Ammon's horn (tissue), 1 donor: ENCODE measurements at regions not wholly inside any gene's neighbourhood (a gene's known extent, or its start where the extent isn't known, plus 50 kb on each side); places are given as distances from the start of the nearest gene placed in this dataset.

Experiments
- DNase-seq: peaks from one replicate; pipeline ENCODE4 v3.0.0-alpha.2; 2016; ENCODE audit warnings: low spot score

DNA sequence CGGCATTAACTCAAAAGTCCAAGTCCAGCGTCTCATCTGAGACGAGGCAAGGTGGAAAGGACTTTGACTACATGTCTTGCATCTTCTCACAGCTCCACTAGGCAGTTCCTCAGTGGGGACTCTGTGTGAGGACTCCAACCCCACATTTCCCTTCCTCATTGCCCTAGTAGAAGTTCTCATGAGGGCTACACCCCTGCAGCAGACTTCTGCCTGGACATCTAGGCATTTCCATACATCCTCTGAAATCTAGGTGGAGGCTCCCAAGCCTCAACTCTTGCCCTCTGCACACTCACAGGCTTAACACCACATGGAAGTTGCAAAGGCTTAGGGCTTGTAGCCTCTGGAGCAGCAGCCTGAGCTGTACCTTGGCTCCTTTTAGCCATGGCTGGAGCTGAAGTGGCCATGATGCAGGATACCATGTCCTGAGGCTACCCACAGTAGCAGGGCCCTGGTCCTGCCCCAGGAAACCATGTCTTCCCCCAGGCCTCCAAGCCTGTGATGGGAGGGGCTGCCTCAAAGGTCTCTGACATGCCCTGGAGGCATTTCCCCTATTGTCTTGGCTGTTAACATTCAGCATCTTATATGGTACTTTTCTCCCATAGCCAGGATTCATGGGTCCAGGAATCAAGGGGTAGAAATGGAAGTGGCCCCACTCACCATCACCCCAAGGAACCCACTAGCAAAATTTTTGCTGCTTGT, 194.6 kb upstream of the KCNG1 start:
- no peak for DNase-seq

DNA sequence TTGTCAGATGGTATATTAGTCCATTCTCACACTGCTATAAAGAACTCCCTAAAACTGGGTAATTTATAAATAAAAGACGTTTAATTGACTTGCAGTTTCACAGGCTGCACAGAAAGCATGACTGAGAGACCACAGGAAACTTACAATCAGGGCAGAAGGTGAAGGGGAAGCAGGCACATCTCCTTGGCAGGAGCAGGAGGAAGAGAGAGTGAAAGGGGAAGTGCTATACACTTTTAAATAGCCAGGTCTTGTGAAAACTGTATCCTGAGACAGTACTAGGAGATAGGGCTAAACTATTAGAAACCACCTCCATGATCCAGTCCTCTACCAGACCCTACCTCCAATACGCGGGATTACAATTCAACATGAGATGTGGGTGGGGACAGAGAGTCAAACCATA, 193.9 kb upstream of the KCNG1 start:
- DNase-seq, result no peak

DNA sequence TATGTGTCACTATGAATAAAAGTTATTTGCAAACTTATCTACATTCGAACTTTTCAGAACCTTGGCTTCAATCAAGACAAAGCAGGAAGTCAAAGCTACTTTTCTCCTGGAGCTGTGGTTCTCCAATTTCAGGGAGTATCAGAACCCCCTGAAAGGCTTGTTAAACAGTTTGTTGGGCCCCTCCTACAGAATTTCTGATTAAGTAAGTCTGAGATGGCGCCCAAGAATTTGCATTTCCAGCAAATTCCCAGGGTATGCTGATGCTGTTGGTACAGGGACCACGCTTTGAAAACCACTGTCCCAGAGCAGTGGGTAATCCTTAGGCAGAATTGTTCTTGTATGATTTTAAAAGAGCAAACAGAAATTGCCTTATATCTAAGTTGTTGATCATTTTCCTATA, 189.9 kb upstream of the KCNG1 start:
- no peak for DNase-seq

DNA sequence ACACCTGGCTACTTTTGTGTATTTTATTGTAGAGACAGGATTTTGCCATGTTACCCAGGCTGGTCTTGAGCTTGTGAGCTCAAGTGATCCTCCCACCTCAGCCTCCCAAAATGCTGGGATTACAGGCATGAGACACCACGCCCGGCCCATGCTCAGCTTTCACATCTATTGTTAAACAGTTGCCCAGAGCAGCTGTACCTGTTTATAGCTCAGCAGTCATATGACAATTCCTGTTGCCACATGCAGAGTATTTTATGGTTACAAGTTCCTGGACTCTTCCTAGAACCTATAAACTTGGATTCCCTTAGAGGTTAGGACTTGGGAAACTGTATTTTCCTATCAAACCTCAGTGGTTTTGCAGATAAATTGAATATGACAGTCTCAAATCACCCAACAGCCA, 188.3 kb upstream of the KCNG1 start:
- DNase-seq, result no peak

DNA sequence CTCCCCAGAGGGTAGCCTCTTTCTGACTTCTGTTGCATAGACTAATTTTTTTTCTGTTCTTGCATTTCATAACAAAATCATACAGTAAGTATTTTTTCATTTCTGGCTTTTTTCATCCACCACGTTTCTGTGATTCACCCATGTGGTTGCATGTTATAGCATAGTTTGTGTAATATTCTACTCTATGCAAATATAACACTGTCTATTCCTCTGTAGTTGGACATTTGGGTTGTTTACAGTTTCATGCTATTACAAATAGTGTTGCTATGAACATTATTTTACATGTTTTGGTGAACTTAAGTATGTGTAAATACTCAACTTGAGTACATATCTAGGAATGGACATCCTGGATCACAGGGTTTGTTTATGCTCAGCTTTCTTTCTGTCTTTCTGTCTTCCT, 187.2 kb upstream of the KCNG1 start:
- no peak for DNase-seq

DNA sequence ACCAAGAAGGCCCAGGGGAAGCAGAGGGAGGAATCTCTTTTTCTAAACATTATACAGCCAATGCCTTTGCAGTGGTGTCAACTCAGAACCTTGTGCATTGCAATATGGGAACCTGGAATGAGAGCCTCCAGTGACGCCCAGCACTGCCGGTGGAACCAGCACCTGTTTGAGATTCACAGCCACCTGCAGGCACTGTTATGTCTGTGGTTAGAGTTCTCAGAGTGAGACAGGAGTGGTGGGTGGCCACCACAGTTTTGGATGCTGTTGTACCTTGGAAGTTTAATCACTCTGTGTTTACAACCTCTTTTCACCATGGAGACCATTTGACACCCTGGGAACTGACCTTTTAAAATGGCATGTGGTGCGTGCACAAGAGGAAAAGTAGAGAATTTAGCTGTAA, 185.3 kb upstream of the KCNG1 start:
- DNase-seq, result no peak

DNA sequence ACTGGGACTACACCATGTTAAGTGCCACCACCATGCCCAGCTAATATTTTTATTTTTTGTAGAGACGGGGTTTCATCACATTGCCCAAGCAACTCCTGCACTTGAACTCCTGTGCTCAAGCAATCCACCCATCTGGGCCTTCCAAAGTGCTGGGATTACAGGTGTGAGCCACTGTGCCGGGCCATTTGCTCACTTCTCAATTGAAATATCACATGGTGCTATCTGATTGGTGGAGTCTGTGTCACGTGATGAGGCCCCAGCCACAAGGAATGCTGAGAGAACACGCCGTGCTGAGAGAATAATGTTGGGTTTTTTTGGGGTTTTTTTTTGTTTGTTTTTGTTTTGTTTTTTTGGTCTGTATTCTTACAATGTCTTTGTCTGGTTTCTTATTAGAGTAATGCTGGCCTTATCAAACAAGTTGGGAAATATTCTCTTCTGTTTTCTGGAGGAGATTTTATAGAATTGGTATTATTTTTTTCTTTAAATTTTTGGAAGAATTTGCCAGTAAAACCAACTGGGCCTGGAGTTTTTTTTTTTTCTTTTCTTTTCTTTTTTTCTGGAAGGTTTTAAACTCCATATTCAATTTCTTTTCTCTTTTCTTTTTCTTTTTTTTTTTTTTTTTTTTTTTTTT, 183.2 kb upstream of the KCNG1 start:
- no peak for DNase-seq

DNA sequence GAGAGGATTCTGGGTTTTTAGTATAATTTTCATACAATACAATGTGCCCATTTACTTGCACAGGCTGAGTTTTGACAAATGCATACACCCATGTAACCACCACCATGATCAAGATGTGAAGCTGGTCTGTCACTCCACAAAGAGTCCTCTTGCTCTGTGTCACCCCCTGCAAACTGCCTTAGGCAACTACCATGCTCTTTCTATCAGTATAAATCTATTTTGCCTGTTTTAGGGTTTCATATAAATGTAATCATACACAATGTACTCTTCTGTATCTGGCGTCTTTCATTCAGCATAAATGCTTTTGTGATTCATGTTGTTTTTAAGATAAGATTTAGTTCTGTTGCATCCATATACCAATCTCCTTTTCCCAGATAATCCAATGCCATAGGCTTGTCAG, 181.9 kb upstream of the KCNG1 start:
- no peak for DNase-seq

DNA sequence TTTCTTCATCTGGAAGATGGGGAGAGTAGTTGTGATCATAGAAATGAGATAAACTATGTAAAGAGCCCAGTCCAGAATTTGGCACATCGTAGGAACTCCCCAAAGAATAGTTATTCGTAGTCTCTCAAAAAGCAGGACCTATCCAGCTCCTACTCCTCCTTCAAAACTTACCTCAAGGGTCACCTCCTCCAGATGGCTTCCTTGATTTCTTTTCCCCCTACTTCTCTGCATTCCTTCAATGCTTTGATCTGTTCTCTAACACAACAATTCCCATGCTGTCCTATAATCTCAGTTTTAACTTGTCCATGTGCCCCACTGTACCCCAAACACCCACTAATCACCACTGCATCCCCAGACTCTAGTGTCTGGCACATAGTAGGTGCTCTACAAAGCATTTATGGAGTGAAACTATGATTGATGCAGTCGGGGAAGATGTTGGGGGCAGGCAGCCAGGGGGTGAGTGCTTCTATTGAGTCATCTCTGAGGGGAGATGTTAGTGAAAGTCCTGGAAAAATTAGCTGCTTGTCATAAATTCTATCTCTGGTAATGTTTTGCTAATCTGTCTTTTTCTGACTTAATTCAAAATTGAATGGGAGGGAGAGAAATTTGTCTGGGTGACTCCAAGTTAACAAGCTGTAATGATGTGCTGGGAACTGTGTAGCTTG, 181.3 kb upstream of the KCNG1 start:
- DNase-seq, result no peak

DNA sequence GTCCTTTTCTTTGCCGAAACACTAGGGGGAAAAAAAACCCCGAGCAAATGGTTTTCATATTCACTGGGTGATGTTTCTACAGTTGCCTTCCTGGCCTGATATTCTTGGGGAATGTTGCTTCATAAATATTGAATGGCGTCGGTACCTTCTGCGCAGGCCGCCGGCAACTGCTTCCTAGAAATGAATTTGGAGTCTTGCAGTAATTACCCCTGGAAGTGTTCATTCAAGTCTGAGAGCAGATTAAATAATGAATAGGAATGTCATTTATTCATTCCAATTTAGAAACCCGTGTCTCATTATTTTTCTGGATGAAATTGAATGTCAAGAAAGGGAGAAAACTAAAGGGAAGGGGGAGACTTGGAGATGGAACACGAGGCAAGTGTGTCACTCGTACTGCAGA, 179.4 kb upstream of the KCNG1 start:
- DNase-seq, result no peak

DNA sequence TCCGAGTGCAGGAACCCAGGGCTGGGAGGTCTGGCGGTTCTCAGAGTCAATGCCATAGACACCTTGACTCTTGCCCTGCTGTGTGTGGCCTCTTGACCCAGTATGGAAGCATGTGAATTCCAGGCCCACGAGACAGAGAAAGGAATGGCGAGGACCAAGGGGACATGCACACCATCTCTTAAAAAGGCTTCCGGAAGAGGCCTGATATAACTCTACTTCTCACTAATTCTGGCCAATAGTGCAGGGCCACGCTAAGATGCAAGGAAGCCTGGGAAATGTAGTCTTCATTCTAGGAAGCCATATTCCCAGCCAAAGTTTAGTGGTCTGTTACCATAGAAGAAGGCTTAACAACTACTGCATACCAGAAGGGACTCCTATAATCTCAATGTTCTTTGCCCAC, 177.0 kb upstream of the KCNG1 start:
- no peak for DNase-seq

DNA sequence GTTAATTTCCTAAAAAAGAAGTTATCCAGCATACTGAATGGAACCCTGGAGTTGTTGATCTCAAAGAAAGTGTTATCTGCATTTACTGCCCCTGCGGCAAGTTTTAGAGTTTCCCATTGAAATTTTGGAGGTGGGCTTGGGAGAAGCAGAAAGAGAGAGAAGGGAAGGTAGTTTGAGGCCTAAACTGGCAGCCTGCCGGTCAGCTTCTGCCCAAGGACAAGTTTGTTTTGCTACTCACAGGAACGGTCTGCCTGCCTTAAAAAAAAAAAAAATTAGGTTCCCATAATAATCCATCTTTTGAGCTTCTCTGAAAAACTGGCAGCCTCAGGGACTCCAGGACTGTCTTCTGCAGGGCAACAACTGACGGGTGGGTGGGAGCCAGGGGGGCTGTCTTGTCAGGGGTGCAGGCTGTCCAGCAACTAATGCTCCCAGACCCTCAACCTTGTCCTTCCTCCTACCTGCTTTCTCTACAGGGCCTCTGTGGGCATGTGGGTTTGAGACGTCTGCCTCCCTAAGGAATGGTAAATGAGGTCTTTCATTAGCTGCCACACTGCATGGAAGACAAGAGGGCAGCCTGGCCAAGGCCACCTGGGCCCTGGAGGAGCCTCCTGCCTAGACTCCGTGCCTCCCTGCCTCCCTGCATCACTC, 176.1 kb upstream of the KCNG1 start:
- no peak for DNase-seq

DNA sequence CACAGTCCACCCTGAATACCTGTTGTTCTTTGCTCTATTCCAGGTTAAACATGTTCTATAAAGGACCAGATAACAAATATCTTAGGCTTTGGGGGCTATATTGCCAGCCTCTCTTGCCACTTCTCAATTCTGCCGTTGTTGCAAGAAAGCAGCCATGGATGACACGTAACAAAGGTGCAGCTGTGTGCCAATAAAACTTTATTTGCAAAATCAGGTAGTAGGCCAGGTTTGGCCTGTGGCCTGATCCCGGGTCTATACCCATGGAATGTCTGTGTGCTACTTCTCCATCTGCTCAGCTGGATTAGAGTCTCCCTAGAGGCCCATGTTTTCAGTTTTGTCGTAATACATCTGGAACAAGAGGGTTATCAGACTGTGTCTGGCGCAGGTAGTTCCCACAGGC, 175.3 kb upstream of the KCNG1 start:
- no peak for DNase-seq

DNA sequence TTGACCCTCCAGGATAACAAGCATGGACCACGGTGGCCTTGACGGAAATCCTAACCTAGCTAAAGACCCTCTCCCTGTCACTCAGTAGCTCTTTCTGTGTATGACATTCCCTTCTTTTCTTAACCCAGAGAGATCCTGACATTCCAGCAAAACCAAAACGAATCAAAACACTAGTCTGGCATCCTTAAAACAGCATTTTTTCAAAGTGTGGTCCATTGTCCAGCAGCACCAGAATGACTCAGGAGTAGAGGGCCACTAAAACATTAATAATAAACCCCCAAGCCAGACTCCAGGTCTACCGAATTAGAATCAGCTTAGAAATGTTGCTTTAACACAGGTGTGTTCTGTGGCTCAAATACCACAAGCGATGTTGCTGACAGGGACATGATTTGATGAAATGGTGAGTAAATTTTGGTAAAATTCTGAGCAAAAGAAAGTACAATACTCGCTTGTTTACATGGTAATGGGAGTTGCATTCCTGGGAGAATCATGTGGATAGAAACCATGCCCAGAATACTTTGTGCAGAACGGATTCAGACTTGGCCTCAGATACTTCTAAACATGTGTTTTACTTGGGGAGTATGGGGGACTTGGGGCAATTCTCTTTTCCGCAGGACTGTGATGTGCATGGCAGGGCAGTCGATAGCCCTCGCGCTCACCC, 174.2 kb upstream of the KCNG1 start:
- no peak for DNase-seq

DNA sequence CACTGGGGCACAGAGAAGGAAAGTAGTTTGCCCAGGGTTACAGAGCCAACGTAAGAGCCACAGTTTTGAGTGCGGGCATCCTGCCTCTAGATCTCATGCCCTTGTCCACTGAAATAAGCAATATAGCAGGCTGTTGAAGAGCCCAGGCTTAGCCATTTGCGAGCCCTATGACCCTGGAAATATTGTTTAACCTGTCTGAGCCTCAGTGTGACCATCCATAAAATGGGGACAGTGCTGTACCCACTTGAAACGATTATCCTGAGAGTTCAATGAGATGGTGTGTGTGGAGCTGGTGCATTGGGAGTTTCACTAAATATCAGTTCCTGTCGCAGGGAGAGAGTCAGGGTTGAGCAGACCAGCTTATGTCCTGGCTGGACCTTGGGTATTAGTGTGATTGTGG, 173.1 kb upstream of the KCNG1 start:
- no peak for DNase-seq

DNA sequence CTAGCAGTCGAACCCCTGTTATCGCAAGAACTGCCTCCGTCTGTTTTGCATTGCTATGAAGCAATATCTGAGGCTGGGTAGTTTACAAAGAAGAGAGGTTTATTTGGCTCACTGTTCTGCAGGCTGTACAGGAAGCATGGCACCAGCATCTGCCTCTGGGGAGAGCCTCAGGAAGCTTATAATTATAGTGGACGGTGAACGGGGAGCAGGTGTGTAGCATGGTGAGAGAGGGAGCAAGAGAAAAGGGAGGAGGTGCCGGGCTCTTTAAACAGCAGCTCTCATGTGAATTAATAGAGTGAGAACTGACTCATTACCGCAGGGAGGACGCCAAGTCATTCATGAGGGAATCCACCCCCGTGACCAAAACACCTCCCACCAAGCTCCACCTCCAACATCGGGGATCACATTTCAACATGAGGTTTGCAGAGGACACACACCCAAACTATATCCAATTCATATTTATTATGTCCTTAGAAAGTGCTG, 172.6 kb upstream of the KCNG1 start:
- no peak for DNase-seq

DNA sequence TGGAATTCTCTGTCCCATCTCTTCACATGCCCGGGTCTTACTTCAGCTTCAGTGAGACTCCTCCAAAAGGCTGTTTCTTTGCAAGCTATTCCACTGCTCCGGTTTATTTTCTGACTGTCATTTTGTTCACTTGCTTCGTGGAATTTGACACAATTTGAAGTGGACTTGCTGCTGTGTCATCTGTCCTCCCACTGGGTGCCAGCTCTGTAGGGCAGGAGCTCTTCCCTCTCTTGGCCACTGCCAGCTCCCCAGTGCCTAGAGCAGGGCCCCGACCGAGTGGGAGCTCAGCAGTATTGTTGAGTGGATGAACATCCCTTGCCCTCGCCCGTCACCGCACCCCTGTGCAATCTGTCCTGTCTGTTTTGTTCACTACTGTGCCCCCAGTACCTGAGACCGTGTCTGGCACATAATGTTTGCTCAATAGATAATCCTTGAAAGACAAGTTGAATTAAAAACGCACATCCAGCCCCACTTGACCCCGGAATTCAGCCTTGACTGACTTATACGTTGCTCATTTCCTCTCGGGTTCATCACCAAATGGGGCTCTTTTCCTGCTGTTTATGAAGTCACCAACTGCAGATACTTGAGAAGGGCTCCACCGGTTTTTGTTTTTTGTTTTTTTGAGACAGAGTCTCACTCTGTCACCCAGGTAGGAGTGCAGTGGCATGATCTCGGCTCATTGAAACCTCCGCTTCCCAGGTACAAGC, 170.3 kb upstream of the KCNG1 start:
- no peak for DNase-seq

DNA sequence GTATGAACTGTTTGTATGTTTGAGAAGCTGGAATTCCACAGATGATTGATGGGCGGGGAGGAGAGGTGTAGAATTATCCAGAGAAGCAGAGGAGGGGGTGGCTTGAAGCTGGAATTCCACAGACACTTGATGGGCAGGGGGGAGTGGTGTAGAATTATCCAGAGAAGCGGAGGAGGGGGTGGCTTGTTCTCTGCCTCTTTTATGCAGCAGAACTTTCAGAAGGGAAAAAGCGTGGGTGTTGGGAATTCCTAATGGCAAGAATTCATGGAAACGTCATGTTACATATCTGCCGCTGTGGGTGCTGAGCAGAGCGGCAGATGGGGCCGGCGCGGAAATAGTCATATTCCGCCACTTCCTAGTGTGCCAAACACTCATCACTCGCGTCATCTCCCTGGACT, 167.9 kb upstream of the KCNG1 start:
- no peak for DNase-seq

DNA sequence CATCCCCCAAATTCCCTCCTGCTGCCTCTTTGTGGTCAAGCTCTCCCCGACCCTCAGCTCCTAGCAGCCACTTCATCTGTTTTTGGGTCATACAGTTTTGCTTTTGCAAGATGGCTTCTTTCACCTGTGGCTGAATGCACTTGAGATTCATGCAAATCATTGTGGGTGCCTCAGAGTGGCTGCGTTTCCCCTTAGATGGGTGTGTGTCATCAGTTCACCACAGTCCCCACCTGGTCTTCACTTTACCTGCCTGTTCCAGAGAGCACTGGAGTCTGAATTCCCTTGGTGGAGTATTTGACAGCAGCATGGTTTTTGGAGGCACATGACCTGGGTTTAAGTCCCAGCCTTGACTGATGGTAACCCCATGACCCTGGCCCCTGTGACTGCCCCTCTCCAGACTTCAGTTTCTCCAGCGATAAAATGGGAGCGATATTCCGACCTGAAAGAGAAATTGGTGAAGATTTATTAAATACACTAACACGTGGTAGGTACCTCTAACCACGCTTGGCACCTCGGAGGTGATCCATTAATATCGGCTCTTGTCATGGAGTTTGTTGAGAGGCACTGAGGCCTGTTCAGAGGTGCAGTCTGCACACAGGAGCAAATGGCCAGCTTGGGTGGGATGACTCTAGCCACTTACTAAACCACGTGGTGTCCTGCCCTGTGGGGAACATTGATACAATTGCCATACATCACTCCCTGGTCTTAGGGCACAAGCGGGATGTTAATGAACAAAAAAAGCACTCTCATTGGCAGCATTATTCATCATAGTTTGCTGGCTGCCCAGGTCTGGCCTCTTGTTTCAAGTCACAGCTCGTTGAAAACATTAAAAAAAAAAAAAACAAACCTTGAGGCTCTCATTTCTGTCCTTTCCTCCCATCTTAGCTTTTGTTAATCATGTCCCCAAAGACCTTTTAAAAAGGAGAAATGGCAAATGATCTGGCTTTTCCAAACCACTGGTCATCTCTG, 167.2 kb upstream of the KCNG1 start:
- no peak for DNase-seq

DNA sequence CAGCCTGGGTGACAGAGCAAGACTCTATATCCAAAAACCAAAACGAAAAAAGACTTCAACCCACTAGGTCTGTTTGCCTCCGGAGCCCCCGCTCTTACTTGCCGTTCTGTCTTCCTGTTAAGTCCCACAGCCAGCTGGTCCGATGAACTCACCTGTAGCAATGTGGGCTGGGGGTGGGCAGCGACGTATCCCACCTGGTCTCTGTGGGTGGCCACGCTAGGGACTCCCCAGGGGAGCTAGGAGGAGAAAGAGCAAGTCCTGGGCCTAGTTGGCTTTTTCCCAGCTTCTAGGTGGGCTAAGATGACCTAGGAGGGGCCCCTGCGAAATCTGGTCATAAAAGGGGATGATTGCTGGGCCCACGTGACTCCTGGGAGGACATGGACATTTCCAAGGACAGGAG, 166.0 kb upstream of the KCNG1 start:
- no peak for DNase-seq

DNA sequence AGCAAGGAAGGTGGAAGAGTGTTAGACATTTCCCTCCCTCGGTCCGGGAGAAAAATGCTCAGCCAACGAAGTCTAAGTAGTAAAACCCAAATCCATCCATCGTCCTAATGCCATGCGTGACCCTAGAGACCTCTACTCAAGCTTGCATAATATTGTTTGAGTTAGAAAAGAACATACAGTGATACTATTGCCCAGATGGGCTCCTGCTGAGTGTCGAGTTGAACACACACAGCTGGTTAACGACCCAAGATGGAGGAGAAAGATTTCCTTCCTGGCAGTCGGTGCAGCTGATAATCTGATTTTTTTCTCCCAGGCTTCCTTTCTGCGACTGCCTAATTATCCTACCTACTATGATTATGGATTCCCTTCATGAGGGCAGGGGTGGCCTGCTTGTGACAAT, 164.4 kb upstream of the KCNG1 start:
- no peak for DNase-seq
